ENCODE measurements at regions not wholly inside any gene's neighbourhood (a gene's known extent, or its start where the extent isn't known, plus 50 kb on each side); places are given as distances from the start of the nearest gene placed in this dataset.

- TF ChIP-seq POLR2AphosphoS5 (IDR thresholded peaks at IDR 0.05; ENCODE audit: borderline replicate concordance, low read depth, low read length) (no peak), EZH2 (IDR thresholded peaks at IDR 0.05) (no peak)
These were observed 149.4 kb upstream of the PITX1 start for GRCh38 chr5:135183464-135183863.

Data from SK-N-MC (cell line).